Neuronal stem cell (in vitro differentiated cells): ENCODE measurements at regions not wholly inside any gene's neighbourhood (a gene's known extent, or its start where the extent isn't known, plus 50 kb on each side); places are given as distances from the start of the nearest gene placed in this dataset.

ENCODE experiments used
- DNase-seq: peaks from one replicate; pipeline ENCODE4 v3.0.0-alpha.2; 2013; ENCODE audit warnings: low spot score
- H2AFZ ChIP-seq: one replicate; pipeline ENCODE4 v1.6.1; 2013; ENCODE audit warnings: mild to moderate bottlenecking, low read length, inconsistent platforms
- H2AK5ac ChIP-seq: 2 replicates; pipeline ENCODE4 v1.6.1; 2013; ENCODE audit warnings: low read depth, mild to moderate bottlenecking, inconsistent platforms, low read length, moderate library complexity, mixed read lengths
- H2BK120ac ChIP-seq: 2 replicates; pipeline ENCODE4 v1.6.1; 2013; ENCODE audit warnings: low read depth, mild to moderate bottlenecking, inconsistent platforms, low read length, moderate library complexity, mixed read lengths
- H2BK12ac ChIP-seq: one replicate; pipeline ENCODE4 v1.6.1; 2013; ENCODE audit warnings: low read length, inconsistent platforms
- H2BK15ac ChIP-seq: 2 replicates; pipeline ENCODE4 v1.6.1; 2013; ENCODE audit warnings: mild to moderate bottlenecking, low read length, inconsistent platforms, mixed read lengths
- H2BK5ac ChIP-seq: one replicate; pipeline ENCODE4 v1.6.1; 2013; ENCODE audit warnings: inconsistent platforms, mild to moderate bottlenecking, low read length, moderate library complexity
- H3K14ac ChIP-seq: one replicate; pipeline ENCODE4 v1.6.1; 2013; ENCODE audit warnings: low read length, inconsistent platforms
- H3K18ac ChIP-seq: 2 replicates; pipeline ENCODE4 v1.6.1; 2013; ENCODE audit warnings: low read length, inconsistent platforms
- H3K23ac ChIP-seq: 2 replicates; pipeline ENCODE4 v1.6.1; 2013; ENCODE audit warnings: low read depth, mild to moderate bottlenecking, mixed read lengths, low read length, inconsistent platforms; ENCODE audit not compliant: poor library complexity
- H3K27ac ChIP-seq: replicated peaks from 3 replicates; pipeline ENCODE4 v1.5.1; 2013; ENCODE audit warnings: low read length, inconsistent platforms
- H3K27me3 ChIP-seq, 3 experiments: 2 replicates each; pipeline ENCODE4 v1.6.1; 2013; ENCODE audit warnings: low read length in 3 of 3, mild to moderate bottlenecking in 2 of 3, inconsistent platforms in 1 of 3, low read depth in 1 of 3, mixed read lengths in 1 of 3, moderate library complexity in 1 of 3; ENCODE audit not compliant: control insufficient read depth in 3 of 3, insufficient read depth in 3 of 3
- H3K36me3 ChIP-seq, 2 donors: replicated peaks in 1 of 2; 2 replicates each; pipeline ENCODE4 v1.6.1; 2013; ENCODE audit warnings: low read length in 2 of 2; ENCODE audit not compliant: control insufficient read depth in 2 of 2, insufficient read depth in 2 of 2
- H3K4ac ChIP-seq: 2 replicates; pipeline ENCODE4 v1.6.1; 2013; ENCODE audit warnings: inconsistent platforms, mild to moderate bottlenecking, low read length, moderate library complexity
- H3K4me1 ChIP-seq, 2 donors: 1 replicate in 1 of 2; 2 replicates in 1 of 2; pipeline ENCODE4 v1.6.1; 2013; ENCODE audit warnings: low read length in 2 of 2, low read depth in 1 of 2; ENCODE audit not compliant: control insufficient read depth in 2 of 2, insufficient read depth in 1 of 2
- H3K4me2 ChIP-seq: one replicate; pipeline ENCODE4 v1.6.1; 2013; ENCODE audit warnings: mild to moderate bottlenecking, low read length, inconsistent platforms; ENCODE audit not compliant: insufficient read depth, poor library complexity, severe bottlenecking
- H3K4me3 ChIP-seq, 2 donors: 2 replicates each; pipeline ENCODE4 v1.5.1; 2013; ENCODE audit warnings: low read length in 2 of 2, mild to moderate bottlenecking in 2 of 2, inconsistent platforms in 1 of 2, moderate library complexity in 1 of 2
- H3K79me1 ChIP-seq: one replicate; pipeline ENCODE4 v1.6.1; 2013; ENCODE audit warnings: low read depth, mild to moderate bottlenecking, inconsistent platforms, low read length, moderate library complexity
- H3K9ac ChIP-seq: one replicate; pipeline ENCODE4 v1.6.1; 2013; ENCODE audit warnings: mild to moderate bottlenecking, low read depth, low read length, inconsistent platforms; ENCODE audit not compliant: poor library complexity
- H3K9me3 ChIP-seq, 2 donors: replicated peaks in 1 of 2; 2 replicates each; pipeline versions ENCODE3 to v1.6.1; 2013; ENCODE audit warnings: low read length in 2 of 2, mild to moderate bottlenecking in 2 of 2, inconsistent platforms in 1 of 2, low read depth in 1 of 2, mixed read lengths in 1 of 2, moderate library complexity in 1 of 2; ENCODE audit not compliant: control insufficient read depth in 2 of 2, insufficient read depth in 1 of 2
- H4K8ac ChIP-seq: one replicate; pipeline ENCODE4 v1.6.1; 2013; ENCODE audit warnings: low read depth, mild to moderate bottlenecking, inconsistent platforms, low read length, moderate library complexity
- H4K91ac ChIP-seq: one replicate; pipeline ENCODE4 v1.6.1; 2013; ENCODE audit warnings: low read length, low read depth, mild to moderate bottlenecking, inconsistent platforms; ENCODE audit not compliant: poor library complexity
- WGBS, 2 donors: extraction: QIAGEN DNeasy Blood & Tissue Kit; methylation state at CpG; one replicate each; pipeline ENCODE4 v1.1.7; 2013; ENCODE audit warnings: missing lambda C conversion rate in 2 of 2, mixed read lengths in 1 of 2; ENCODE audit not compliant: insufficient read length in 2 of 2, insufficient replicate concordance in 1 of 2; ENCODE audit errors: extremely low coverage in 2 of 2; 5-methylcytosine and 5-hydroxymethylcytosine counted together

DNA sequence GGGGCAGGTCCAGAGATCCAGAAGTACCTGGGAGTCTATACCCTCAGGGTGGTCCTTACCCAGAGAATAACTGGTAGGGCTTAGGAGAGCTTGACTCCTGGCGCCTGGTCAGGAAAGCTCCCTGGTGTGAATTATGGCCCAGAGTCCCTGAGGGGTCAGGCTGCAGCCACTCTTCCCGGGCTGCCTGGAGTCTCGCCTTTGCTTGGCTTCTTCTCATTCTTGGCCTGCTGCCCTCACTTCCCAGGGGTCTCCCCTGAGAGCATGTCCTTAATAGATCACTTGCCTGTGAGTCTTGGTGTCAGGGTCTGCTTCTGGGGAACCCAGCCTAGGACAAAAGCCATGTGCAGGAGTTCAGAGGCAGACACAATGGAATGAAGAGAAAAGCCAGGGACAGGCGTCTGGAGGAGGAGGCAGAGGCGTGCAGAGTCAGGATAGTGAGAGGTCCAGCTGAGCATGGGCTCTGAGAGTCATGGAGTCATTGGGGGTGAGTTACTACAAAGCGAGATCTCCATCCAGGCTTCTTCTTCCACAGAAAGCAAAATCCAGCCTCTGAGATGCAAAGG lies 212.3 kb downstream of the TFAP2C start:
- Histone ChIP-seq H4K91ac (no peak overlapping the region), H3K4ac (no peak overlapping the region), H4K8ac (no peak overlapping the region), H2BK12ac (no peak overlapping the region), H3K4me1 (peaks cover 0 to 2% of the 10 kb centered on the region in 2 donors), H2BK5ac (peak overlapping the region; percentile 25), H3K4me2 (no peak overlapping the region), H2AFZ (no peak overlapping the region), H3K36me3 (no peaks in the 10 kb centered on the region), H3K4me3 (no peak overlapping the region), H3K18ac (peak overlapping the region; percentile 29), H3K23ac (no peak overlapping the region), H3K27me3 (no peaks in the 10 kb centered on the region), H3K14ac (no peak overlapping the region), H2BK15ac (peak overlapping the region; percentile 30), H3K79me1 (no peaks in the 10 kb centered on the region), H2AK5ac (no peak overlapping the region), H3K27ac (no peak overlapping the region), H3K9ac (no peak overlapping the region), H2BK120ac (no peak overlapping the region), H3K9me3 (no peaks in the 10 kb centered on the region)
- no peak for DNase-seq
- WGBS, 2 donors, result no CpG with 5 or more reads among the region's 6 CpGs

DNA sequence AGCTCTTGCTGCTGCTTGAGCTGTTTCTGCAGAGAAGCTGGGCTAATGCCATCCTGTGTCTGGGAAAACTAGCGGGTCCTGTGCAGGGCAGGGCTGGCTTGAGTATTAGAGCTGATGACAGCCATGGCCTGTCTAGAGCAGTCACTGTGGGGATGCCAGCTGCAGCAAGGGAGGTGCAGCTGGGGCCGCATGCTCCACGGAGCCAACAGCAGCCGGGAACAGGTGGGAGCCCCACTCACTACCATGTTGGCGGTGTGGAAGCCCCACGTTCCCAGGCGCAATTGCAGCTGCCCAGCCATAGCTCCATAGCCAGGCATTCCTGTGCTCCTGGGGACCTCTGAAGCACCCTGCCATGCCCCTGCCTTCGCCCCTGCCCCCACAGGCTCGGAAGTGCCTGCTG lies 212.9 kb downstream of the TFAP2C start:
- H3K23ac ChIP-seq, result peak overlapping the region; percentile 50
- H3K27me3 ChIP-seq, result no peaks in the 10 kb centered on the region
- H3K14ac ChIP-seq, result no peak overlapping the region
- no peak overlapping the region for H4K91ac ChIP-seq
- H2BK5ac ChIP-seq, result no peak overlapping the region
- no peak overlapping the region for H3K9ac ChIP-seq
- H2BK120ac ChIP-seq, result no peak overlapping the region
- no peak overlapping the region for H3K4ac ChIP-seq
- H3K4me3 ChIP-seq, result no peak overlapping the region
- no peaks in the 10 kb centered on the region for H3K79me1 ChIP-seq
- peaks cover 0 to 2% of the 10 kb centered on the region in 2 donors for H3K4me1 ChIP-seq
- no peak overlapping the region for H2BK15ac ChIP-seq
- H3K4me2 ChIP-seq, result no peak overlapping the region
- DNase-seq, result no peak
- no peak overlapping the region for H4K8ac ChIP-seq
- no peaks in the 10 kb centered on the region for H3K36me3 ChIP-seq
- H2AK5ac ChIP-seq, result peak overlapping the region; percentile 36
- H2BK12ac ChIP-seq, result no peak overlapping the region
- peak overlapping the region; percentile 23 for H3K18ac ChIP-seq
- no peak overlapping the region for H2AFZ ChIP-seq
- H3K9me3 ChIP-seq, result no peaks in the 10 kb centered on the region
- no CpG with 5 or more reads among the region's 9 CpGs for WGBS, 2 donors
- no peak overlapping the region for H3K27ac ChIP-seq

DNA sequence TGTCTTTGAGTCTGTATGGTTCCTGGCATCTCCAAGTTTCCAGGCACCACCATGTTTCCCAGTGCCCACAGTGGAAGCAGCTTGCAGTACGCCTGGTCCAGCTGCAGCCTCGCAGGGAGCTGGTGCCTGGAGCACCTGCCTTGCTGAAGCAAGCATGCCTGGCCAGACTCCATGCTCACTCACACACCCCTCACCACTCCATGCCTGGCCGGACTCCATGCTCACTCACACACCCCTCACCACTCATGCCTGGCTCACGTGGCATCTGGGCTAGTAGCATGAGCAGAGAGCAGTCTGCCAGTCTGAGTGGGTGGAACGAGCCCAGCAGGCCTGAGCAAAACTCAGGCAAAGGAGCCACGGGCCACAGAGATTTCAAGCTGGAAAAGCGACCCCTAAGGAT lies 214.3 kb downstream of the TFAP2C start:
- H3K4ac ChIP-seq, result no peak overlapping the region
- no peak overlapping the region for H3K14ac ChIP-seq
- H3K4me2 ChIP-seq, result no peak overlapping the region
- no peak overlapping the region for H3K4me3 ChIP-seq
- no peaks in the 10 kb centered on the region for H3K36me3 ChIP-seq
- H3K27me3 ChIP-seq, result peaks cover 0 to 1% (median 0%) of the 10 kb centered on the region in 3 experiments
- no peak overlapping the region for H3K23ac ChIP-seq
- H3K9ac ChIP-seq, result no peak overlapping the region
- no peaks in the 10 kb centered on the region for H3K79me1 ChIP-seq
- H2BK15ac ChIP-seq, result no peak overlapping the region
- no peak overlapping the region for H2BK12ac ChIP-seq
- H2AK5ac ChIP-seq, result no peak overlapping the region
- DNase-seq, result no peak
- peaks cover 0 to 2% of the 10 kb centered on the region in 2 donors for H3K4me1 ChIP-seq
- H2BK120ac ChIP-seq, result no peak overlapping the region
- H4K8ac ChIP-seq, result no peak overlapping the region
- no peak overlapping the region for H2BK5ac ChIP-seq
- no peaks in the 10 kb centered on the region for H3K9me3 ChIP-seq
- no peak overlapping the region for H2AFZ ChIP-seq
- H4K91ac ChIP-seq, result no peak overlapping the region
- peak overlapping the region; percentile 58 for H3K18ac ChIP-seq
- WGBS, 2 donors, result no CpG with 5 or more reads among the region's 7 CpGs
- no peak overlapping the region for H3K27ac ChIP-seq

DNA sequence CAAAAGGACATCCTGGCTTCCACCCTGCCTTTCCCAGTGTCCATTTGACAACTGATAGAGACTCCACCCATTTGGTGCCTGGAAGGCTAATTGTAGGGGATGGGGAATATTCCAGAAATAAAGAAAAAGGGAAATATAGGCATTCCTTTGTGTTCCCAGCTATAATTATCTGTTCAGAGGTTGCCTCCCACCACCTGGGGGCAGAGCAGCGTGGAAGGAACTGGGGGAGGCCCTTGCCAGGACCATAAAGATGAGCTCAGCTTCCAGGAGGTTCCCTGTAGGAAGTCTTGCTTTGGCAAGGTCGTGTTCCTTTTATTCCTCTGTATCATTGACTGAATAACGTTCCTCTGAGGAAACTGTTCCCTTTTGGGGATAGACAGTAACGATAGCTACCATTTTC lies 214.7 kb downstream of the TFAP2C start:
- H4K8ac ChIP-seq, result no peak overlapping the region
- peaks cover 0 to 2% of the 10 kb centered on the region in 2 donors for H3K4me1 ChIP-seq
- no peak overlapping the region for H2AFZ ChIP-seq
- no peak overlapping the region for H2AK5ac ChIP-seq
- H3K9ac ChIP-seq, result no peak overlapping the region
- H2BK15ac ChIP-seq, result no peak overlapping the region
- H3K14ac ChIP-seq, result no peak overlapping the region
- H3K9me3 ChIP-seq, result no peaks in the 10 kb centered on the region
- H3K23ac ChIP-seq, result no peak overlapping the region
- H3K36me3 ChIP-seq, result no peaks in the 10 kb centered on the region
- no peak overlapping the region for H2BK5ac ChIP-seq
- DNase-seq, result no peak
- no peak overlapping the region for H2BK120ac ChIP-seq
- H3K27me3 ChIP-seq, result peaks cover 0 to 5% (median 0%) of the 10 kb centered on the region in 3 experiments
- no peak overlapping the region for H3K4me2 ChIP-seq
- no peak overlapping the region for H4K91ac ChIP-seq
- no peaks in the 10 kb centered on the region for H3K79me1 ChIP-seq
- no peak overlapping the region for H3K4me3 ChIP-seq
- no peak overlapping the region for H2BK12ac ChIP-seq
- H3K4ac ChIP-seq, result no peak overlapping the region
- H3K27ac ChIP-seq, result no peak overlapping the region
- H3K18ac ChIP-seq, result no peak overlapping the region
- no CpG with 5 or more reads among the region's 4 CpGs for WGBS, 2 donors
